Choroid plexus epithelial cell (primary cell): ENCODE measurements at regions not wholly inside any gene's neighbourhood (a gene's known extent, or its start where the extent isn't known, plus 50 kb on each side); places are given as distances from the start of the nearest gene placed in this dataset.

Source experiments
- DNase-seq: peaks from one replicate; pipeline ENCODE4 v3.0.0-alpha.2; 2010; ENCODE audit warnings: low read depth
- H3K4me3 ChIP-seq: 2 replicates; pipeline ENCODE4 v1.5.1; 2011; ENCODE audit warnings: low read depth, mild to moderate bottlenecking, control low read depth, low read length, moderate library complexity
- CTCF ChIP-seq: conservative IDR thresholded peaks from 2 replicates; pipeline ENCODE4 v1.5.1; 2011; ENCODE audit warnings: low read depth, mild to moderate bottlenecking, control low read depth, inconsistent platforms, low read length, moderate library complexity

GRCh38 chr2:120597595-120598193, 138.0 kb upstream of the GLI2 start:
- H3K4me3 ChIP-seq = no peak overlapping the region
- peak; percentile 31 for DNase-seq
- TF ChIP-seq CTCF = no peak

GRCh38 chr2:120598416-120598815, 137.3 kb upstream of the GLI2 start:
- no peak overlapping the region for H3K4me3 ChIP-seq
- no peak for TF ChIP-seq CTCF
- DNase-seq = no peak

GRCh38 chr2:120599072-120599471, 136.6 kb upstream of the GLI2 start:
- no peak for DNase-seq
- no peak overlapping the region for H3K4me3 ChIP-seq
- TF ChIP-seq CTCF = no peak

GRCh38 chr2:120599656-120600055, 136.0 kb upstream of the GLI2 start:
- TF ChIP-seq CTCF = no peak
- H3K4me3 ChIP-seq = no peak overlapping the region
- DNase-seq = no peak

GRCh38 chr2:120600335-120600734, 135.3 kb upstream of the GLI2 start:
- no peak for TF ChIP-seq CTCF
- no peak for DNase-seq
- H3K4me3 ChIP-seq = no peak overlapping the region

GRCh38 chr2:120600786-120601185, 134.9 kb upstream of the GLI2 start:
- no peak for DNase-seq
- TF ChIP-seq CTCF = no peak
- no peak overlapping the region for H3K4me3 ChIP-seq

- no peak overlapping the region for H3K4me3 ChIP-seq
- TF ChIP-seq CTCF = no peak
Measured at GRCh38 chr2:120601566-120601965, 134.1 kb upstream of the GLI2 start.

More at GRCh38 chr2:120601566-120601965, 134.1 kb upstream of the GLI2 start:
- no peak for DNase-seq
